ENCODE measurements at regions not wholly inside any gene's neighbourhood (a gene's known extent, or its start where the extent isn't known, plus 50 kb on each side); places are given as distances from the start of the nearest gene placed in this dataset.

GRCh38 chr3:9301091-9301490, 51.6 kb upstream of the SRGAP3 start:
- DNase-seq (ENCODE audit: low read depth in 2 of 2, low spot score in 1 of 2) = no peak

- DNase-seq (ENCODE audit: low read depth in 2 of 2, low spot score in 1 of 2) = no peak
Observed at GRCh38 chr3:9301798-9302197, 52.4 kb upstream of the SRGAP3 start.

DNA sequence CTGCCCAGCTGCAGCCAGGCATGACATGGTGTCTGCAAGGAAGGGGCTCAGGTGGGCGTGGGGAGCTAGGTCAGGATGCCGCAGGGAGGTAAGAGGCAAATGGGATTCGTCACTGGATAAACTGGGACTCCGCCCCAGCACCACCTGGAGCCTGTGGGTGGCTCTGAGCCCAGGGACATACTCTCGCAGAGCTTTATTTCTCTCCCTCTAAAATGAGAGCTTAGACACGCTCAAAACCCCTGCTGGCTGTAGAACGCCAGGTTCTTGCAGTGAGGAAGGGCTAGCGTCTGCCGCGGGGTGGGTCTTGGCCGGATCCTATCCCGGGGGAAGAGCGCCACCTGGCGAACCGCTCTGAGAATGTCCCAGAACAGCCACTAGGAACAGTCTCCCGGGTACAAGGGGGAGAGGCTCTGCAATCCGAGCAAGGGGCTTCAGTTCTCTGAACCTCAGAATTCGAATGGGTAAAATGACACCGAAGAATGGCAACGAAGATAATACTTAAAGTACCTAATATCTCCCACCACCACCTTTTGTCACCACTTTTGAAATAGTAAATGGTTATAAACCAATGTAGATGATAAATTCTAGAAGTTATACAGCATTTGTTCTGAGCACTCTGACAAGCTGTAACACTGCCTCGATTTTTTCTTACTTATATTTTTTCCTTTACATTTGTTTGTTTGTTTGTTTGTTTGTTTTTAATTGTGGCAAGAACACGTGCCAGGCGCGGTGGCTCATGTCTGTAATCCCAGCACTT, 53.2 kb upstream of the SRGAP3 start:
- peak; percentile 42 to 61 for DNase-seq (ENCODE audit: low read depth in 2 of 2, low spot score in 1 of 2)

- DNase-seq (ENCODE audit: low read depth in 2 of 2, low spot score in 1 of 2) = no peak
Observed at GRCh38 chr3:9308298-9308990, 54.4 kb upstream of the THUMPD3 start.

- no peak for DNase-seq (ENCODE audit: low read depth in 2 of 2, low spot score in 1 of 2)
Observed at GRCh38 chr3:9310043-9310442, 52.8 kb upstream of the THUMPD3 start.

GRCh38 chr3:9311228-9311627, 51.6 kb upstream of the THUMPD3 start:
- no peak for DNase-seq (ENCODE audit: low read depth in 2 of 2, low spot score in 1 of 2)
